ENCODE measurements at regions not wholly inside any gene's neighbourhood (a gene's known extent, or its start where the extent isn't known, plus 50 kb on each side); places are given as distances from the start of the nearest gene placed in this dataset.

GRCh38 chr6:66848244-66848953 lies 1141.4 kb upstream of the EYS start:
- TF ChIP-seq EZH2 (IDR thresholded peaks at IDR 0.05; ENCODE audit: low read depth) (no peak), CTCF (conservative IDR thresholded peaks at IDR 0.05) (no peak)
- Histone ChIP-seq H3K9me3 (ENCODE audit: insufficient read depth, low read depth) (no peaks in the 10 kb centered on the region), H3K4me3 (no peak overlapping the region), H2AFZ (no peak overlapping the region), H3K4me2 (no peak overlapping the region), H3K27ac (no peak overlapping the region), H3K27me3 (ENCODE audit: insufficient read depth, low read depth) (no peaks in the 10 kb centered on the region), H3K9me2 (ENCODE audit: insufficient read depth) (no peaks in the 10 kb centered on the region; the same call in 1 of the 2 replicates), H3F3A (ENCODE audit: insufficient read depth, low read depth) (no peaks in the 10 kb centered on the region), H3K79me2 (ENCODE audit: low read depth) (no peaks in the 10 kb centered on the region), H4K20me1 (ENCODE audit: insufficient read depth) (no peaks in the 10 kb centered on the region), H3K36me3 (ENCODE audit: low read depth) (no peaks in the 10 kb centered on the region), H3K4me1 (replicated peaks; ENCODE audit: insufficient read depth) (peaks cover 10% of the 10 kb centered on the region; the same call in 1 of the 2 replicates)
- POLR2A ChIA-PET (ENCODE audit: unreplicated experiment): no interaction called here
- CTCF ChIA-PET: no interaction called here
- no peak for DNase-seq
- BruUV-seq (replicated peaks): no TSS peak
- intact Hi-C loops (cut with micrococcal nuclease; ENCODE audit: unreplicated experiment): no loop called here

GRCh38 chr6:66838764-66839163 lies 1131.7 kb upstream of the EYS start:
- Histone ChIP-seq H3K4me2 (no peak overlapping the region), H4K20me1 (ENCODE audit: insufficient read depth) (no peaks in the 10 kb centered on the region), H3K4me1 (replicated peaks; ENCODE audit: insufficient read depth) (no peaks in the 10 kb centered on the region), H3K79me2 (ENCODE audit: low read depth) (no peaks in the 10 kb centered on the region), H3F3A (ENCODE audit: insufficient read depth, low read depth) (no peaks in the 10 kb centered on the region), H3K9me3 (ENCODE audit: insufficient read depth, low read depth) (no peaks in the 10 kb centered on the region), H3K27ac (no peak overlapping the region), H3K9me2 (ENCODE audit: insufficient read depth) (no peaks in the 10 kb centered on the region), H3K27me3 (ENCODE audit: insufficient read depth, low read depth) (no peaks in the 10 kb centered on the region), H2AFZ (no peak overlapping the region), H3K36me3 (ENCODE audit: low read depth) (no peaks in the 10 kb centered on the region), H3K4me3 (no peak overlapping the region)
- no TSS peak for BruUV-seq (replicated peaks)
- DNase-seq: no peak
- intact Hi-C loops (cut with micrococcal nuclease; ENCODE audit: unreplicated experiment): no loop called here
- TF ChIP-seq CTCF (conservative IDR thresholded peaks at IDR 0.05) (no peak), EZH2 (IDR thresholded peaks at IDR 0.05; ENCODE audit: low read depth) (no peak)
- POLR2A ChIA-PET (ENCODE audit: unreplicated experiment): no interaction called here
- CTCF ChIA-PET: no interaction called here

GRCh38 chr6:66825539-66825938 lies 1118.5 kb upstream of the EYS start:
- POLR2A ChIA-PET (ENCODE audit: unreplicated experiment): no interaction called here
- CTCF ChIA-PET: no interaction called here
- no peaks in the 10 kb centered on the region for H3F3A ChIP-seq (ENCODE audit: insufficient read depth, low read depth)

More at GRCh38 chr6:66825539-66825938, 1118.5 kb upstream of the EYS start:
- Histone ChIP-seq H3K4me2 (no peak overlapping the region), H3K4me3 (no peak overlapping the region), H3K36me3 (ENCODE audit: low read depth) (no peaks in the 10 kb centered on the region), H2AFZ (no peak overlapping the region), H3K79me2 (ENCODE audit: low read depth) (no peaks in the 10 kb centered on the region), H4K20me1 (ENCODE audit: insufficient read depth) (no peaks in the 10 kb centered on the region), H3K27me3 (ENCODE audit: insufficient read depth, low read depth) (no peaks in the 10 kb centered on the region), H3K4me1 (replicated peaks; ENCODE audit: insufficient read depth) (no peaks in the 10 kb centered on the region), H3K9me3 (ENCODE audit: insufficient read depth, low read depth) (no peaks in the 10 kb centered on the region), H3K9me2 (ENCODE audit: insufficient read depth) (no peaks in the 10 kb centered on the region), H3K27ac (no peak overlapping the region)
- intact Hi-C loops (cut with micrococcal nuclease; ENCODE audit: unreplicated experiment): no loop called here
- no peak for DNase-seq
- no peak for TF ChIP-seq CTCF (conservative IDR thresholded peaks at IDR 0.05)
- no peak for TF ChIP-seq EZH2 (IDR thresholded peaks at IDR 0.05; ENCODE audit: low read depth)
- no TSS peak for BruUV-seq (replicated peaks)

Measured in PC-9 (cell line).